CD4-positive, alpha-beta memory T cell (primary cell): ENCODE measurements at regions not wholly inside any gene's neighbourhood (a gene's known extent, or its start where the extent isn't known, plus 50 kb on each side); places are given as distances from the start of the nearest gene placed in this dataset.

Source experiments
- CTCF ChIA-PET: fragments of 350-600 bp; sonication (Branson Sonifier 250); formaldehyde crosslinking; loops from one replicate; lab custom pipeline; 2021; ENCODE audit warnings: inconsistent platforms; ENCODE audit not compliant: partially characterized antibody; lab: Charles Lee
- POLR2A ChIA-PET: fragments of 350-600 bp; sonication (Branson Sonifier 250); formaldehyde crosslinking; loops from one replicate; lab custom pipeline; 2021; ENCODE audit not compliant: partially characterized antibody; lab: Charles Lee
- DNase-seq, 5 donors: peaks; one replicate each; pipeline versions ENCODE4 v3.0.0 to v3.0.0-alpha.2; 2020 to 2022; ENCODE audit warnings: mixed read lengths in 1 of 5
- H3K27ac ChIP-seq: one replicate; pipeline ENCODE4 v1.7.0; 2013; ENCODE audit warnings: low read depth, low read length
- H3K27me3 ChIP-seq: 2 replicates; pipeline ENCODE4 v1.7.0; 2013; ENCODE audit warnings: mild to moderate bottlenecking, low read length, moderate library complexity; ENCODE audit not compliant: insufficient read depth
- H3K36me3 ChIP-seq: 2 replicates; pipeline ENCODE4 v1.7.0; 2013; ENCODE audit warnings: mild to moderate bottlenecking, low read length, moderate library complexity; ENCODE audit not compliant: insufficient read depth
- H3K4me1 ChIP-seq: 2 replicates; pipeline ENCODE4 v1.7.0; 2013; ENCODE audit warnings: mild to moderate bottlenecking, low read length, moderate library complexity; ENCODE audit not compliant: insufficient read depth
- H3K4me3 ChIP-seq, 2 donors: one replicate each; pipeline ENCODE4 v1.7.0; 2013; ENCODE audit warnings: low read length in 2 of 2, mild to moderate bottlenecking in 1 of 2
- H3K9me3 ChIP-seq, 2 donors: one replicate each; pipeline ENCODE4 v1.7.0; 2013; ENCODE audit warnings: low read length in 2 of 2, control low read depth in 1 of 2; ENCODE audit not compliant: control insufficient read depth in 1 of 2
- H3K27ac Mint-ChIP-seq, 7 donors: one replicate each; pipeline ENCODE4 v1.8.0; 2020 to 2021; ENCODE audit warnings: mixed read lengths in 7 of 7, mild to moderate bottlenecking in 6 of 7, inconsistent platforms in 3 of 7, moderate library complexity in 3 of 7
- H3K27me3 Mint-ChIP-seq, 2 donors: one replicate each; pipeline ENCODE4 v1.8.0; 2020 to 2021; ENCODE audit warnings: mixed read lengths in 2 of 2
- H3K36me3 Mint-ChIP-seq, 2 donors: one replicate each; pipeline ENCODE4 v1.8.0; 2020 to 2021; ENCODE audit warnings: mixed read lengths in 2 of 2, inconsistent platforms in 1 of 2, mild to moderate bottlenecking in 1 of 2
- H3K4me1 Mint-ChIP-seq, 4 donors: one replicate each; pipeline ENCODE4 v1.8.0; 2020 to 2021; ENCODE audit warnings: mixed read lengths in 4 of 4, mild to moderate bottlenecking in 1 of 4
- H3K4me3 Mint-ChIP-seq, 8 donors: one replicate each; pipeline ENCODE4 v1.8.0; 2020 to 2021; ENCODE audit warnings: mixed read lengths in 8 of 8, mild to moderate bottlenecking in 7 of 8, moderate library complexity in 6 of 8, inconsistent platforms in 3 of 8
- H3K9me3 Mint-ChIP-seq, 8 donors: one replicate each; pipeline ENCODE4 v1.8.0; 2020 to 2021; ENCODE audit warnings: mixed read lengths in 8 of 8, mild to moderate bottlenecking in 5 of 8, inconsistent platforms in 3 of 8, moderate library complexity in 1 of 8
- intact Hi-C: fragments of 100-400 bp; cut with micrococcal nuclease; formaldehyde crosslinking; loops from one replicate; pipeline ENCODE4 v1.15.1; 2023

DNA sequence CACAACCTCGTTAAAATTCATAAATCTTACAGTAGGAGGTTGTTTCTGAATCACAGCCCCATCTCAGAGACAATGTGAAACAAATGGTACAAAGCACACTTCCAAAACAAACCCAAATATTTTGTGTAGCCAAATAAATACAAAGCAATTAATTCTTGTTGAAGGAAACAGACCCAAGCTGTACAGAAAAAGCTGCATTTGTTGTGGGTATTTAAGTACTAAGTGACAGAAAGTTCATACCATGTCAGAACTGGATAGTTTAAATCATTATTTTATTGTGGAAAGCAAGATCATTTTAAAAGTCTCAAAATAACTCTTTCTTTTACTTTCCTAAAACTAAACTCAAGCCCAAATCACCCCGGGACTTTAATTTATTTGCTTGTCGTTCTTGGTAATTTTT, 570.7 kb downstream of the ELAVL2 start:
- Histone ChIP-seq H3K4me1 (no peaks in the 10 kb centered on the region), H3K36me3 (no peaks in the 10 kb centered on the region), H3K27ac (no peak overlapping the region), H3K4me3 (no peak overlapping the region), H3K27me3 (no peaks in the 10 kb centered on the region), H3K9me3 (no peaks in the 10 kb centered on the region)
- ChIA-PET CTCF (no interaction called here), POLR2A (no interaction called here)
- no peak for DNase-seq
- H3K27me3 Mint-ChIP-seq, result no peaks in the 10 kb centered on the region
- intact Hi-C loops, result no loop called here
- H3K4me3 Mint-ChIP-seq, result no peak overlapping the region
- no peaks in the 10 kb centered on the region for H3K36me3 Mint-ChIP-seq
- no peaks in the 10 kb centered on the region for H3K4me1 Mint-ChIP-seq
- H3K9me3 Mint-ChIP-seq, result peaks cover 3 to 22% (median 12%) of the 10 kb centered on the region in 8 donors
- H3K27ac Mint-ChIP-seq, result no peak overlapping the region

DNA sequence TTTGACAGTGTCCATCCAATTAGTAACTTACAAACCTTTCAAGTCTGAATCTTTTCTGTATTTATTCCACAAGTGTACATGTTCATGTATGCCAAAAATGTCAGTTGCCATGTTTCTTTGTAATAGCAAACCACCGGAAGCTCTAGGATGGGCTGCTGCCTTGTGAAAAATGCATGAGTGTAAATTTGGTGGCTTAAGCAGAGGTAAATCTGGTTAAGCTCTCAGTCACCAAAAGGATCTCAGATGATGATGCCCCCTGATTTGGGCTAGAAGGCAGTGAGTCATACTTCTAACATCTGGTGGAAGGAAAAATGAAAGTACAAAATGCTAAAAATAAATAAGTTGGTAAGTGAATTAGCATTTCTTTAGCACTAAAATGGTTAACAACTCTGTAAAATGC, 567.5 kb downstream of the ELAVL2 start:
- H3K9me3 ChIP-seq, result no peaks in the 10 kb centered on the region
- Mint-ChIP-seq H3K27ac (no peak overlapping the region), H3K9me3 (peaks cover 0 to 15% (median 7%) of the 10 kb centered on the region in 8 donors), H3K27me3 (no peaks in the 10 kb centered on the region), H3K36me3 (no peaks in the 10 kb centered on the region), H3K4me1 (no peaks in the 10 kb centered on the region), H3K4me3 (no peak overlapping the region)
- intact Hi-C loops, result no loop called here
- ChIA-PET CTCF (no interaction called here), POLR2A (no interaction called here)
- H3K4me1 ChIP-seq, result no peaks in the 10 kb centered on the region
- H3K36me3 ChIP-seq, result no peaks in the 10 kb centered on the region
- H3K4me3 ChIP-seq, result no peak overlapping the region
- no peaks in the 10 kb centered on the region for H3K27me3 ChIP-seq
- H3K27ac ChIP-seq, result no peak overlapping the region
- no peak for DNase-seq

DNA sequence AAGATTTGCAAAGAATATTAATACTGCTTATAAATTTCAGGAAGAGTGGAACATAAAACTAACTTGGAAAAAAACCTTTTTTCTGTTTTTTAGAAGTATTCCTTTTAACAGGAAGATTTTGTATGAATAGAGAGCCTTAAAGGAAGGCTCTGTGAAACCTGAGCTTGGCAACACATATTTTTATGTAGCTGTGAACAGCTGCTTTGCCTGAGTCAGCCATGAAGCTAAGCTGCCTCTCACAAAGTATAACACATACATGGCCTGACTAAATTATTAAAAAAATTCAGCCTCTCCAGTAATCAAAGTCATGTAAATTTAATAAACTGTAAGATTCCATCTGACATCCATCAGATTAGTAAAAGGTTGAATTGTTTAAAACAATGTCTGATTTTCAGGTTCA, 547.5 kb downstream of the ELAVL2 start:
- no peak overlapping the region for H3K27ac Mint-ChIP-seq
- no peak overlapping the region for H3K4me3 Mint-ChIP-seq
- H3K27me3 Mint-ChIP-seq, result no peaks in the 10 kb centered on the region
- H3K4me1 Mint-ChIP-seq, result no peaks in the 10 kb centered on the region
- CTCF ChIA-PET, result no interaction called here
- H3K27me3 ChIP-seq, result no peaks in the 10 kb centered on the region
- POLR2A ChIA-PET, result no interaction called here
- intact Hi-C loops, result no loop called here
- H3K36me3 Mint-ChIP-seq, result no peaks in the 10 kb centered on the region
- no peaks in the 10 kb centered on the region for H3K9me3 ChIP-seq
- H3K27ac ChIP-seq, result no peak overlapping the region
- no peaks in the 10 kb centered on the region for H3K36me3 ChIP-seq
- DNase-seq, result no peak
- H3K9me3 Mint-ChIP-seq, result peaks cover 0 to 11% (median 6%) of the 10 kb centered on the region in 8 donors
- no peak overlapping the region for H3K4me3 ChIP-seq
- H3K4me1 ChIP-seq, result no peaks in the 10 kb centered on the region

DNA sequence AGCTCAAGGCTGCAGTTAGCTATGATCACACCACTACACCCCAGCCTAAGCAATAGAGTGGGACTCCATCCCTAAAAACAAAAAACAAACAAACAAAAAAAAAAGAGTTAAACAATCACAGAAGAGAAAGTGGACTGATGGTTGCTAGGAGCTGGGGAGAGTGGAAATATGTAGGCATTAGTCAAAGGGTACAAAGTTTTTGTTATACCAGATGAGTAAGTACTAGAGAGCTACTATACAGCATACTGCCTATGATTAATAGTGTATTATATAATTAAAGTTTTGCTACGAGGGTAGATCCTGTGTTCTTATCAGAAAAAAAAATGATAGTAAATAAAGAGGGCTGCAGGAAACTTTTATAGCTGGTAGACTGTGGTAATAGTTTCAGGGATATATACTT, 538.6 kb downstream of the ELAVL2 start:
- Histone ChIP-seq H3K4me3 (no peak overlapping the region), H3K4me1 (no peaks in the 10 kb centered on the region), H3K27ac (no peak overlapping the region), H3K9me3 (no peaks in the 10 kb centered on the region), H3K36me3 (no peaks in the 10 kb centered on the region), H3K27me3 (no peaks in the 10 kb centered on the region)
- ChIA-PET POLR2A (no interaction called here), CTCF (no interaction called here)
- H3K27ac Mint-ChIP-seq, result no peak overlapping the region
- intact Hi-C loops, result no loop called here
- no peaks in the 10 kb centered on the region for H3K4me1 Mint-ChIP-seq
- H3K27me3 Mint-ChIP-seq, result peaks cover 0 to 1% of the 10 kb centered on the region in 2 donors
- H3K4me3 Mint-ChIP-seq, result no peak overlapping the region
- H3K9me3 Mint-ChIP-seq, result peaks cover 2 to 8% (median 6%) of the 10 kb centered on the region in 8 donors
- no peaks in the 10 kb centered on the region for H3K36me3 Mint-ChIP-seq
- no peak for DNase-seq

DNA sequence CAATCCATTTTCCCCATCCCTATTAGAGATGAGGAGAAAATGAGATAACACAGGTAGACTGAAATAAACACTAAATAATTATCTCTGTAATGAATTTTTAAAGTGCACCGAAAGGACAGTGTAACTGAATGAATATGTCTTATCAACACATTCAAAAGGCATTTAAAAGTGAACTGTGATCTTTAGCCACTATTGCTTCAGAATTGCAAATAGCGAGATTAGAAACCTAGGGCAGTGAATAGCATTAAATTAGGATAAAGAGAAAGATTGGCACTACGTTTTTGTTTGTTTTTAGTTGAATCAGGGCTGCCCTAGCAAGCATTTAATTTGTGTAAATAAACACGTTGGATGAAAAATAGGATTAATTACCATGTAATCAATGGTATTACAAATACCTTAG, 537.5 kb downstream of the ELAVL2 start:
- intact Hi-C loops, result no loop called here
- no peaks in the 10 kb centered on the region for H3K27me3 ChIP-seq
- Mint-ChIP-seq H3K4me3 (no peak overlapping the region), H3K36me3 (no peaks in the 10 kb centered on the region), H3K27ac (no peak overlapping the region), H3K4me1 (no peaks in the 10 kb centered on the region), H3K9me3 (peaks cover 2 to 9% (median 5%) of the 10 kb centered on the region in 8 donors), H3K27me3 (peaks cover 0 to 1% of the 10 kb centered on the region in 2 donors)
- H3K9me3 ChIP-seq, result no peaks in the 10 kb centered on the region
- no peak overlapping the region for H3K27ac ChIP-seq
- H3K4me3 ChIP-seq, result no peak overlapping the region
- no peak for DNase-seq
- POLR2A ChIA-PET, result no interaction called here
- H3K4me1 ChIP-seq, result no peaks in the 10 kb centered on the region
- CTCF ChIA-PET, result no interaction called here
- H3K36me3 ChIP-seq, result no peaks in the 10 kb centered on the region

DNA sequence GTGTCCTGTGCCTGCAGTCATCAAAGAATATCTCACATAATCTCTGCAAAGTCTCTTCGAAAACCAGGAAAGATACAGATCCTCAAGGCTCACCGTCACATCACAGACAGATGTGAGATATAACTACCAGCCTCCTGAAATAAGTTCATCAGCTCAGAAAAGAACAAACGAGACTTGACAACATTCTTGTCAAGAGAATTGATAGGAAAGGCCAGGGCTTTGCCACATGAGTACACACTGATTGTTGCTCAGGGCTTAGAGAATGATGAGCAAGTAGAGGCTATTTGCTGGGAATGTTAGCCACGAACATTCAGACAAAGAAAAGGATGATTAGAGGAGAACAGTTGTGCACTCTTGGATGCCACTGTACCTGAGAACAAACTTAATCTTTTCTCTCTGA, 535.1 kb downstream of the ELAVL2 start:
- DNase-seq, result no peak
- intact Hi-C loops, result no loop called here
- ChIA-PET POLR2A (no interaction called here), CTCF (no interaction called here)
- Histone ChIP-seq H3K36me3 (no peaks in the 10 kb centered on the region), H3K4me3 (no peak overlapping the region), H3K27ac (no peak overlapping the region), H3K4me1 (no peaks in the 10 kb centered on the region), H3K27me3 (no peaks in the 10 kb centered on the region), H3K9me3 (no peaks in the 10 kb centered on the region)
- H3K27ac Mint-ChIP-seq, result no peak overlapping the region
- no peaks in the 10 kb centered on the region for H3K4me1 Mint-ChIP-seq
- peaks cover 0 to 21% (median 8%) of the 10 kb centered on the region in 8 donors for H3K9me3 Mint-ChIP-seq
- no peaks in the 10 kb centered on the region for H3K36me3 Mint-ChIP-seq
- no peaks in the 10 kb centered on the region for H3K27me3 Mint-ChIP-seq
- no peak overlapping the region for H3K4me3 Mint-ChIP-seq

DNA sequence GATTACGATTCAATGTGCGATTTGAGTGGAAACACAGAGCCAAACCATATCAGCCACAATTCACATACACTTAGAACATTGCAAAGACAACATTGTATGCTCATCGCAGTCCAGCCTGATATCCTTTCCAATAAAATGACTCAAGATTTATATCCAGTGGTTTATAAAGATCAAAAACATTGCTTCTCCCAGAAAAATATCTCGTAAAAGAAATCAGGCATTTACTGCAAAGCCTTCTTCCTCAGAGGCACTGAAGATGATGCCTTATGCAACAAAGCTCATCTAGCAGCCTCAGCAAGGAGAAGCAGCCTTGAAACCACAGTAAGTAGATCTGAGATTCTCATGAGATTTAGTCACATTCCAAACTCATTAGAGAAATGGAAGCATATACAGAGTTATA, 523.8 kb downstream of the ELAVL2 start:
- no peaks in the 10 kb centered on the region for H3K27me3 Mint-ChIP-seq
- CTCF ChIA-PET, result no interaction called here
- H3K4me3 ChIP-seq, result no peak overlapping the region
- H3K36me3 ChIP-seq, result no peaks in the 10 kb centered on the region
- no peak overlapping the region for H3K27ac Mint-ChIP-seq
- POLR2A ChIA-PET, result no interaction called here
- DNase-seq, result no peak
- H3K4me1 ChIP-seq, result no peaks in the 10 kb centered on the region
- no peaks in the 10 kb centered on the region for H3K36me3 Mint-ChIP-seq
- no peaks in the 10 kb centered on the region for H3K4me1 Mint-ChIP-seq
- no peaks in the 10 kb centered on the region for H3K9me3 ChIP-seq
- intact Hi-C loops, result no loop called here
- H3K27me3 ChIP-seq, result no peaks in the 10 kb centered on the region
- no peak overlapping the region for H3K27ac ChIP-seq
- H3K4me3 Mint-ChIP-seq, result no peak overlapping the region
- H3K9me3 Mint-ChIP-seq, result peaks cover 2 to 23% (median 8%) of the 10 kb centered on the region in 8 donors

DNA sequence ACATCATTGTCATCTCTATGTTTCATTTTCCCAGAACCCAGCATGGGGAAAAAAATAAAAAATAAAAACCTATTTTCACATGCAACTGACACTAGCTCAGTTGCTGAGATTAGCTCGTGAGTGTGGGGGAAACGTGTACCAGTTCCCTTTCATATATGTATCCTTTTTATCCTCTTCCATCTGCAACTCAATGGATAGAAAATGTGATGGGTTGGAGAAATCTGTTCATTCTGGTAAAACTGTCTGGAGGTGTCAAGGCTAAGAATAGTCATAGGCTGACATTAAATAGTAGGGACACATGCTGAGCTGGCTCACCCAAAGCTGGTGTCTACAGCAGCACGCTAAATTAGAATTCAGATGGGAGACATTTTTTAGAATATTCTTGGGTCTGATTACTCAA, 519.3 kb downstream of the ELAVL2 start:
- no peaks in the 10 kb centered on the region for H3K36me3 ChIP-seq
- no peaks in the 10 kb centered on the region for H3K4me1 ChIP-seq
- Mint-ChIP-seq H3K4me3 (no peak overlapping the region), H3K27me3 (no peaks in the 10 kb centered on the region), H3K27ac (no peak overlapping the region), H3K4me1 (no peaks in the 10 kb centered on the region), H3K36me3 (no peaks in the 10 kb centered on the region), H3K9me3 (peaks cover 2 to 24% (median 10%) of the 10 kb centered on the region in 8 donors)
- ChIA-PET CTCF (no interaction called here), POLR2A (no interaction called here)
- H3K27ac ChIP-seq, result no peak overlapping the region
- H3K27me3 ChIP-seq, result no peaks in the 10 kb centered on the region
- intact Hi-C loops, result no loop called here
- no peak for DNase-seq
- no peak overlapping the region for H3K4me3 ChIP-seq
- H3K9me3 ChIP-seq, result no peaks in the 10 kb centered on the region
